Neural progenitor cell (in vitro differentiated cells): ENCODE measurements at regions not wholly inside any gene's neighbourhood (a gene's known extent, or its start where the extent isn't known, plus 50 kb on each side); places are given as distances from the start of the nearest gene placed in this dataset.

ENCODE experiments used
- DNase-seq: peaks from one replicate; pipeline ENCODE4 v3.0.0-alpha.2; 2016; ENCODE audit warnings: low spot score
- H2AFZ ChIP-seq: fragments of 200-600 bp; sonication (generic); replicated peaks from 2 replicates; pipeline ENCODE4 v1.6.1; 2016; ENCODE audit warnings: antibody characterized with exemption
- H3F3A ChIP-seq: fragments of 200-600 bp; sonication (generic); 2 replicates; pipeline ENCODE4 v1.6.1; 2016; ENCODE audit warnings: antibody characterized with exemption, low read depth
- H3K27ac ChIP-seq: fragments of 200-600 bp; sonication (generic); 2 replicates; pipeline ENCODE4 v1.5.1; 2016; ENCODE audit warnings: mild to moderate bottlenecking
- H3K27me3 ChIP-seq: fragments of 200-600 bp; sonication (generic); 2 replicates; pipeline ENCODE4 v1.6.1; 2016; ENCODE audit warnings: mild to moderate bottlenecking, moderate library complexity
- H3K36me3 ChIP-seq: fragments of 200-600 bp; sonication (generic); 2 replicates; pipeline ENCODE4 v1.5.1; 2016
- H3K4me1 ChIP-seq: fragments of 200-600 bp; sonication (generic); 2 replicates; pipeline ENCODE4 v1.6.1; 2016; ENCODE audit warnings: mixed run types
- H3K4me2 ChIP-seq: fragments of 200-600 bp; sonication (generic); 2 replicates; pipeline ENCODE4 v1.6.1; 2016
- H3K4me3 ChIP-seq: fragments of 200-600 bp; sonication (generic); 2 replicates; pipeline ENCODE4 v1.5.1; 2016
- H3K79me2 ChIP-seq: fragments of 200-600 bp; sonication (generic); 2 replicates; pipeline ENCODE4 v1.6.1; 2016; ENCODE audit warnings: low read depth
- H3K9ac ChIP-seq: fragments of 200-600 bp; sonication (generic); 2 replicates; pipeline ENCODE4 v1.6.1; 2016
- H3K9me3 ChIP-seq: fragments of 200-600 bp; sonication (generic); 2 replicates; pipeline ENCODE4 v1.5.1; 2016; ENCODE audit warnings: low read depth
- H4K20me1 ChIP-seq: fragments of 200-600 bp; sonication (generic); 2 replicates; pipeline ENCODE4 v1.6.1; 2016; ENCODE audit warnings: low read depth
- H3K27ac Mint-ChIP-seq: 3 replicates; pipeline ENCODE4 v1.8.0; 2021; ENCODE audit warnings: mixed read lengths
- H3K27me3 Mint-ChIP-seq: 2 replicates; pipeline ENCODE4 v1.8.0; 2022; ENCODE audit warnings: low read depth, mild to moderate bottlenecking, inconsistent platforms, moderate library complexity, mixed read lengths; ENCODE audit not compliant: insufficient read depth
- H3K36me3 Mint-ChIP-seq: 3 replicates; pipeline ENCODE4 v1.8.0; 2021; ENCODE audit warnings: mixed read lengths
- H3K4me1 Mint-ChIP-seq: 3 replicates; pipeline ENCODE4 v1.8.0; 2021; ENCODE audit warnings: mixed read lengths
- H3K4me3 Mint-ChIP-seq: 3 replicates; pipeline ENCODE4 v1.8.0; 2021; ENCODE audit warnings: mild to moderate bottlenecking, moderate library complexity, mixed read lengths
- H3K9me3 Mint-ChIP-seq: 3 replicates; pipeline ENCODE4 v1.8.0; 2020; ENCODE audit warnings: mixed read lengths
- CTCF ChIP-seq: fragments of 200-600 bp; sonication (generic); IDR thresholded peaks from 2 replicates; pipeline ENCODE4 v1.5.1; 2017; ENCODE audit warnings: antibody characterized with exemption, mild to moderate bottlenecking
- EZH2 ChIP-seq: fragments of 200-600 bp; sonication (generic); IDR thresholded peaks from 2 replicates; pipeline ENCODE4 v1.6.1; 2017; ENCODE audit warnings: antibody characterized with exemption, mild to moderate bottlenecking, moderate library complexity
- EZH2phosphoT487 ChIP-seq: fragments of 200-600 bp; sonication (generic); IDR thresholded peaks from 2 replicates; pipeline ENCODE4 v1.6.1; 2017; ENCODE audit warnings: antibody characterized with exemption

DNA sequence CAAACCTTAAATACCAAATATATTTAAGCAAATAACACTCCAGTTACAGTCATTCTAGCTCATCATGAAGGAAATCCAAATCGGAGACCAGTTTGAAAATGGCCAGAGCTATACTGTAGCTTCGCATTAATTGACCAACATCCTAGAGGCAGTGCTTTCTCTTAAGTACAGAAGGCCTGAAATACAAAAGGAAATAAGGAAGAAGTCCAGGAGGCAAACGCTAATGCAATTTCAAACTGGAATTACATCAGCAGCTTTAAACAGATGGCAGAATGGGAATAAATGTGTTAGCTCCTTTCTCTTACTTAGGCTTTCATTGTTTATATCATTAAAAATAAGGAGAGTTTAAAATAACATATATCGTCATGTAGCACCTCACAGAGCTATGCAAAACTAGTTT is 197.0 kb downstream of the SEC61B start:
- no peaks in the 10 kb centered on the region for H3K36me3 ChIP-seq
- no peak overlapping the region for H2AFZ ChIP-seq
- no peaks in the 10 kb centered on the region for H3K36me3 Mint-ChIP-seq
- no peak overlapping the region for H3K4me2 ChIP-seq
- no peak overlapping the region for H3K27ac Mint-ChIP-seq
- no peaks in the 10 kb centered on the region for H4K20me1 ChIP-seq
- no peak for TF ChIP-seq CTCF
- no peak for TF ChIP-seq EZH2phosphoT487
- TF ChIP-seq EZH2: no peak
- no peaks in the 10 kb centered on the region for H3K79me2 ChIP-seq
- H3K9me3 Mint-ChIP-seq: no peaks in the 10 kb centered on the region
- no peaks in the 10 kb centered on the region for H3K27me3 ChIP-seq
- H3F3A ChIP-seq: no peaks in the 10 kb centered on the region
- H3K4me3 ChIP-seq: no peak overlapping the region
- H3K4me1 Mint-ChIP-seq: no peaks in the 10 kb centered on the region
- no peak for DNase-seq
- H3K4me1 ChIP-seq: peaks cover 3% of the 10 kb centered on the region
- peaks cover 2% of the 10 kb centered on the region for H3K27me3 Mint-ChIP-seq
- no peak overlapping the region for H3K27ac ChIP-seq
- no peaks in the 10 kb centered on the region for H3K9me3 ChIP-seq
- no peak overlapping the region for H3K9ac ChIP-seq
- no peak overlapping the region for H3K4me3 Mint-ChIP-seq

GRCh38 chr9:99421369-99421768 is 199.3 kb downstream of the SEC61B start:
- H3K36me3 ChIP-seq: no peaks in the 10 kb centered on the region
- H3K9me3 ChIP-seq: no peaks in the 10 kb centered on the region
- H3K4me3 ChIP-seq: no peak overlapping the region
- no peak overlapping the region for H3K27ac ChIP-seq
- H3F3A ChIP-seq: no peaks in the 10 kb centered on the region
- peaks cover 5% of the 10 kb centered on the region for H3K27me3 Mint-ChIP-seq
- H3K4me2 ChIP-seq: no peak overlapping the region
- H3K4me1 ChIP-seq: peaks cover 3% of the 10 kb centered on the region
- no peaks in the 10 kb centered on the region for H3K79me2 ChIP-seq
- H3K9me3 Mint-ChIP-seq: no peaks in the 10 kb centered on the region
- no peaks in the 10 kb centered on the region for H3K36me3 Mint-ChIP-seq
- DNase-seq: no peak
- no peak for TF ChIP-seq EZH2
- TF ChIP-seq CTCF: no peak
- no peak for TF ChIP-seq EZH2phosphoT487
- no peak overlapping the region for H3K4me3 Mint-ChIP-seq
- no peak overlapping the region for H2AFZ ChIP-seq
- H3K4me1 Mint-ChIP-seq: peaks cover 8% of the 10 kb centered on the region
- no peaks in the 10 kb centered on the region for H3K27me3 ChIP-seq
- H3K9ac ChIP-seq: no peak overlapping the region
- no peak overlapping the region for H3K27ac Mint-ChIP-seq
- no peaks in the 10 kb centered on the region for H4K20me1 ChIP-seq

DNA sequence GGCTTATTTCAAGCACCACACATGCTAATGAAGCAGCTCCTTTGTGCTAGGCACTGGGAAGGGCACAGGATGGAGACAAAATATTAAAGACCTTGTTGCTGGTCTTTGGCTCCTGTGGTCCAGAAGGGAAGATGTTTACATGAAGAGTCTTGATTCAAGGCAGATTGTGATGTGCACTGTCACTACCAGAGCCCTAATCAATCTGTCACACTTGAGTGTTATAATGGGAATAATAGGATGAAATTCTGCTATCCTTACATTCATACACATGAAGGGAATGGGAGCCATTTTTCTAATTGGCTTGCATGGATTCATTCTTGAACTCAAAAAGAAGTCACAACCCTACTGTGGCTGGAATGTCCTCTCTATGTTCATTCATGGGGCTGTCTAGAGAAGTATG is 203.0 kb downstream of the SEC61B start:
- Histone ChIP-seq H3K27me3 (no peaks in the 10 kb centered on the region), H3K79me2 (no peaks in the 10 kb centered on the region), H3K36me3 (no peaks in the 10 kb centered on the region), H3K4me1 (peaks cover 3% of the 10 kb centered on the region), H2AFZ (no peak overlapping the region), H3K4me2 (no peak overlapping the region), H3K27ac (no peak overlapping the region), H3K9ac (no peak overlapping the region), H3K4me3 (no peak overlapping the region), H3K9me3 (no peaks in the 10 kb centered on the region), H3F3A (no peaks in the 10 kb centered on the region), H4K20me1 (no peaks in the 10 kb centered on the region)
- no peak for TF ChIP-seq CTCF
- no peak for TF ChIP-seq EZH2phosphoT487
- TF ChIP-seq EZH2: no peak
- no peak overlapping the region for H3K27ac Mint-ChIP-seq
- no peak for DNase-seq
- H3K4me1 Mint-ChIP-seq: peaks cover 11% of the 10 kb centered on the region
- peaks cover 2% of the 10 kb centered on the region for H3K9me3 Mint-ChIP-seq
- no peaks in the 10 kb centered on the region for H3K36me3 Mint-ChIP-seq
- peaks cover 7% of the 10 kb centered on the region for H3K27me3 Mint-ChIP-seq
- no peak overlapping the region for H3K4me3 Mint-ChIP-seq
